Activated CD4-positive, alpha-beta T cell treated with anti-CD3 and anti-CD28 coated beads, Interleukin-10, Interleukin-2, amounts not matched to agents 100 ng/mL and 50 ng/mL, durations not matched to agents 16 hours and 8 hours (primary cell): ENCODE measurements at regions not wholly inside any gene's neighbourhood (a gene's known extent, or its start where the extent isn't known, plus 50 kb on each side); places are given as distances from the start of the nearest gene placed in this dataset.
"Not testable (repeated sequence)": the region's sequence is repeated elsewhere in the genome, so short reads cannot be mapped to it uniquely, and the experiment has no call there.

Experiments used
- DNase-seq: peaks from one replicate; pipeline ENCODE4 v3.0.0-alpha.2; 2020

- no peak for DNase-seq
These were observed 655.2 kb upstream of the FAM174A start for GRCh38 chr5:99879791-99880511.

- DNase-seq: no peak
These were observed 656.3 kb upstream of the FAM174A start for GRCh38 chr5:99878830-99879229.

GRCh38 chr5:99866740-99867139 lies 668.4 kb upstream of the FAM174A start:
- peak; percentile 55 for DNase-seq

DNA sequence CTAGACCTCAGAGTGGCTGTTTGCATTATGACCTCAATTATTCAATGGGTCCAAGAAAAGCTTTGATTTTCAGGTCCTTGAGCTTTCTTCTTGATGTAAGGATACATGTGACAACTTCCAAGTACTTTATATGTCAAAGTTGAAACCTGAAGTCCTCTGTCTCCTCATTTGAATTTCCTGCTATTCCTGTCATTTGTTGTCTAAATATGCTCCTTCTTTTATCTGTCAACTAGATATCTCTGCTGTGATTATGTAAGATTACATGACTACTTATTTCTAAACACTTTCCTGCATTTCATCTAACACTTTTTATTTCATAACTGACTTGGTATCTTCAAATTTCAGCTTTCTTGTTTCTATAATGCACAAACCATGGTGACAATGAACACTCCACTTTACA lies 670.0 kb upstream of the FAM174A start:
- no peak for DNase-seq

DNA sequence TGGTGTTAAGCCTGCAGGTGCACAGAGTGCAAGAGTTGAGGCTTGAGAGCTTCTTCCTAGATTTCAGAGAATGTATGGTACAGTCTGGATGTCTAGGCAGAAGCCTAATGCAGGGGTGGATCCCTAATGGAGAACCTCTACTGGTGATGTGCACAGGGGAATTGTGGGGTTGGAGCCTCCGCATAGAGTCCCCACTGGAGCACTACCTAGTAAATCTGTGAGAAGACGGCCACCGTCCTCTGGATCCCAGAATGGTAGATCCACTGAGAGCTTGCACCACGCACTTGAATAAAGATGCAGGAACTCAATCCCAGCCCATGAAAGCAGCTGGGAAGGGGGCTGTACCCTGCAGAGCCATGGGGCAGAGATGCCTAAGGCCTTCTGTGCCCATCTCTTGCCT lies 699.4 kb upstream of the FAM174A start:
- DNase-seq: no peak

DNA sequence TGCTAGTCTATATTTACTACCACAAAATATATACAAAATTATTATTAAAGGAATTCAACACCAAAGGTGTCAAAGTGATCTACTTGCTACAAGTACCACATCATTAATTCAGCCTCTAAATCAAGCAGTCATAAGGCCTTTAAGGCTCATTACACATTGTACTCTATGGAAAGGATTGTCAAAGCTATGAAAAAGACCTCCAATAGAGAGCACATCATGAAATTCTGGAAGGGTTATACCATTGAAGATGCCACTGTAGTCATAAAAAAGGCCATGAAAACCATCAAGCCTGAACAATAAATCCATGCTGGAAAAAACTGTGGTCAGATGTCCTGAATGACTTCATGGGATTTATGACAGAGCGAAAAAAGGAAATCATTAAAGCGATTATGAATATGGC lies 708.0 kb upstream of the FAM174A start:
- no peak for DNase-seq

- DNase-seq: no peak
These were observed 717.4 kb upstream of the FAM174A start for GRCh38 chr5:99817796-99818195.

GRCh38 chr5:99814321-99815063 lies 720.7 kb upstream of the FAM174A start:
- DNase-seq: no peak

- no peak for DNase-seq
These were observed 726.4 kb upstream of the FAM174A start for GRCh38 chr5:99808657-99809230.

DNA sequence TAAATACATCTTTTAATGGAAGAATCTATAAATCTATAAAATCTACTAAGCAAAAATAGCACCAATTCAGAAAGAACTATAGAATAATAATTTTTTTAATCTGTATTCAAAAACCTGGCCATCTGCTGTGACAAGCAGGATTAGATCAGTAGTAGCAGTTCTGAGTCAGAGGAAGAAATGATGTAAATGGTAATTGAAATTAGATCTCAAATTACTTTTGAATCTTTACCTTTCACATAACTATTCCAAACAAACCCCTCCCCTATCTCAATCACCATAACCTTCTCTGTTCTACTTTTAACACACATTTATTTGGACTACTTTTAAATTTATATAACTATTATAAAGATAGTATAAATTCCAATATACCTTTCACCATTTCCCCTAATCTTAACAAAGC lies 727.8 kb upstream of the FAM174A start:
- no peak for DNase-seq

DNA sequence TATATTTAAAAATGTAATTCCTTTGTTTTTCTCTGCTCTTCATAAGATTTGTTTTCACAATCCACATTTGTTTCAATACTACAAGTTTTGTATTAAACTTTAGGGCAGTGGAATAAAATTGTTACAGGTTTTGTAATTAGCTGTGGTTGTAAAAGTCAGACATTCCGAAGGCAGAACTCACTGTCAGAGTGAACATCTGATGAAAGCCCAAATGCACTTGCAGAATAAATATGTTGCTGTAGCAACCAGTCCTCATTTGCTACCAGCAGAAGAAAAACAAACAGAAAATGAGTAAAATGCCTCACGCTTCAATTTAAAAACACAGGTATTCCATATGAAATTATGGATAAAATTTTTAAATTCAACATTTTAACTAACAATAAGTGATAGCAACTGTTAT lies 740.1 kb upstream of the FAM174A start:
- DNase-seq: no peak

- DNase-seq: no peak
These were observed 746.7 kb upstream of the FAM174A start for GRCh38 chr5:99788482-99788881.

DNA sequence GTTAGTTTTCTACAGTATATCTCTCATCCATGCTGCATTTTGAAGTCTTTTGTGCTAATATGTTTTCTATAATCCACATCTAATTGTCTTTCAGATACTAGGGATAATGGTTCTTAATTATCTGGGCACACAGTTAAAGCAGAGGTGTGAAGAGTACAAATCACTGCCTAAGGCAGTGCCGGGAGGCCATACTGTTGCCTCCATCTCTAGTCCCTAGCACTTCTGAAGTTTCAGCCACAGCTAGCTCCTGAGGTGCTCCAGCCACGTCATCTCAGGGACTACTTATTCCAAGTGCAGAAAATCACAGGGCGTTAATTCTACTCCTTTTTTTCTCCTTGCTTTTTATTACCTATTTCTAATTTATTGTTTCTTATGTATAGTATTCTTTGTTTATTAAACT lies 760.0 kb upstream of the FAM174A start:
- DNase-seq: no peak

GRCh38 chr5:99773290-99773689 lies 761.9 kb upstream of the FAM174A start:
- no peak for DNase-seq

- no peak for DNase-seq
These were observed 763.9 kb upstream of the FAM174A start for GRCh38 chr5:99771296-99771695.

- DNase-seq: no peak
These were observed 770.2 kb upstream of the FAM174A start for GRCh38 chr5:99765011-99765410.

- DNase-seq: no peak
These were observed 772.0 kb upstream of the FAM174A start for GRCh38 chr5:99763021-99763774.

GRCh38 chr5:99747342-99747741 lies 787.8 kb upstream of the FAM174A start:
- DNase-seq: no peak

GRCh38 chr5:99733146-99733545 lies 802.0 kb upstream of the FAM174A start:
- not testable (repeated sequence) for DNase-seq

- not testable (repeated sequence) for DNase-seq
These were observed 801.8 kb upstream of the CHD1 start for GRCh38 chr5:99730653-99731052.

GRCh38 chr5:99724732-99725290 lies 796.0 kb upstream of the CHD1 start:
- no peak for DNase-seq

DNA sequence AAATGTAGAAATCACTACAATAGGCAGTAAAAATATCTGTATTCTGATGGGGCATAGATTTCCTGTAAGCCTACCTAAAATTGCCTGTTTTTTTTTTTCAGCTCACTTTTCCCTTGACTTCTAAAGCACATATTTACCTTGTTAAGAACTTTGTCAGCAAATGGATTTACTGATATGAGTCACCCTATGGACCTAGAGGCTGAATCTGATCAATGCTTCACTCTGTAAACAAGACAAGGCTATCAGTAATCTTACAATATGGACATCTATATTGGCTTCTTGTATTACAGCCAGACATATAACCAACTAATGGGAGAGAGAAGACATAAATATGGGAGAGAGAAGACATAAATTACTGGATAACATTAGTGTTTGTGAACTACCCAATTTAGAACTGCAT lies 792.7 kb upstream of the CHD1 start:
- DNase-seq: no peak

GRCh38 chr5:99715921-99716320 lies 787.1 kb upstream of the CHD1 start:
- no peak for DNase-seq
